ENCODE measurements at regions not wholly inside any gene's neighbourhood (a gene's known extent, or its start where the extent isn't known, plus 50 kb on each side); places are given as distances from the start of the nearest gene placed in this dataset.

DNA sequence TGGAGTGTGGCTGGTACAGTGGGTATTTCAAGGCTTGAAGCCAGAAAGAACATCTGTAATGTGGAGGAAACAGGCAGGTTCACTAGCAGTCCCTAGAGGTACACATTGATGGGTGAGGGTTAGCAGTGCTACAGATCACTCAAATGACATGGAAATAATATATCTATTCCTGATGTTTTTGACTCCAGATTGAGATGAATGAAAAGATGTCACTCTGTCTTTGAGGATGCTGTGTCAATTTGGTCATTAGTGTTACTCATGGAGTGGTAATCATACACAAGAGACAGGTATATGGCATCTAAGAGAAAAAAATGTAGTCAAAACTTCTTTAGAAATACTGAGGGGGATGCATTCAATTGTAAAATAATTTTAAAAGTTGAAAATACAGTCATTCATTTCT is 135.1 kb downstream of the ZIC1 start:
- Histone ChIP-seq H3F3A (ENCODE audit: insufficient read depth) (no peaks in the 10 kb centered on the region), H3K79me2 (ENCODE audit: insufficient read depth, low read length) (no peaks in the 10 kb centered on the region), H3K9ac (ENCODE audit: low read length) (no peak overlapping the region), H3K9me3 (ENCODE audit: insufficient read depth, low read length) (no peaks in the 10 kb centered on the region), H3K27ac (ENCODE audit: low read depth, low read length) (no peak overlapping the region), H2AFZ (ENCODE audit: low read depth, low read length, severe bottlenecking) (no peak overlapping the region), H3K4me3 (ENCODE audit: insufficient read depth, low read length, poor library complexity, severe bottlenecking) (no peak overlapping the region), H4K20me1 (ENCODE audit: low read depth, low read length) (no peaks in the 10 kb centered on the region), H3K9me2 (replicated peaks; ENCODE audit: insufficient read depth, low read length) (no peaks in the 10 kb centered on the region), H3K27me3 (ENCODE audit: low read length) (no peaks in the 10 kb centered on the region), H3K4me2 (ENCODE audit: low read depth, low read length, poor library complexity, severe bottlenecking) (no peak overlapping the region), H3K36me3 (ENCODE audit: low read length) (no peaks in the 10 kb centered on the region)
- TF ChIP-seq, protein P1, sequence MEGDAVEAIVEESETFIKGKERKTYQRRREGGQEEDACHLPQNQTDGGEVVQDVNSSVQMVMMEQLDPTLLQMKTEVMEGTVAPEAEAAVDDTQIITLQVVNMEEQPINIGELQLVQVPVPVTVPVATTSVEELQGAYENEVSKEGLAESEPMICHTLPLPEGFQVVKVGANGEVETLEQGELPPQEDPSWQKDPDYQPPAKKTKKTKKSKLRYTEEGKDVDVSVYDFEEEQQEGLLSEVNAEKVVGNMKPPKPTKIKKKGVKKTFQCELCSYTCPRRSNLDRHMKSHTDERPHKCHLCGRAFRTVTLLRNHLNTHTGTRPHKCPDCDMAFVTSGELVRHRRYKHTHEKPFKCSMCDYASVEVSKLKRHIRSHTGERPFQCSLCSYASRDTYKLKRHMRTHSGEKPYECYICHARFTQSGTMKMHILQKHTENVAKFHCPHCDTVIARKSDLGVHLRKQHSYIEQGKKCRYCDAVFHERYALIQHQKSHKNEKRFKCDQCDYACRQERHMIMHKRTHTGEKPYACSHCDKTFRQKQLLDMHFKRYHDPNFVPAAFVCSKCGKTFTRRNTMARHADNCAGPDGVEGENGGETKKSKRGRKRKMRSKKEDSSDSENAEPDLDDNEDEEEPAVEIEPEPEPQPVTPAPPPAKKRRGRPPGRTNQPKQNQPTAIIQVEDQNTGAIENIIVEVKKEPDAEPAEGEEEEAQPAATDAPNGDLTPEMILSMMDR (IDR thresholded peaks at IDR 0.05; ENCODE audit: insufficient read depth, low read length, poor library complexity, severe bottlenecking) = no peak
- no peak for TF ChIP-seq EZH2phosphoT487 (conservative IDR thresholded peaks at IDR 0.05; ENCODE audit: low read length)

DNA sequence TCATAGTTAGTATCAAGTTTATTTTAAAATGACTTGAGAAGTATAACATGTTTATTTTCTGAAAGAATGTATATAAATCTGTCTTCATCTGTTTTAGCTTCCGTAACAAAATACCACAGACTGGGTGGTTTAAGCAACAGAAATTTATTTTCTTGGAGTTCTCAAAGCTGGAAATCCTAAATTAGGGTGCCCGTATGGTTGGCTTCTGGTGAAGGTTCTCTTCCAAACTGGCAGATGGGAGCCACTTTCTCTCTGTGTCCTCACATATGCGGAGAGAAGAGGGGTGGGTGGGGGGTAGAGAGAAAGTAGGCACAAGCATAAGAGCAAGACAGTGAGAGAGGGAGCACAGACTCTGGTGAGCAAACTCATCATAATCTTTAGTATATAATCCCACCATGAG is 142.3 kb downstream of the ZIC1 start:
- H4K20me1 ChIP-seq (ENCODE audit: low read depth, low read length) = no peaks in the 10 kb centered on the region
- no peaks in the 10 kb centered on the region for H3F3A ChIP-seq (ENCODE audit: insufficient read depth)
- no peaks in the 10 kb centered on the region for H3K36me3 ChIP-seq (ENCODE audit: low read length)
- no peaks in the 10 kb centered on the region for H3K9me2 ChIP-seq (replicated peaks; ENCODE audit: insufficient read depth, low read length)
- H2AFZ ChIP-seq (ENCODE audit: low read depth, low read length, severe bottlenecking) = no peak overlapping the region
- H3K27me3 ChIP-seq (ENCODE audit: low read length) = no peaks in the 10 kb centered on the region
- H3K79me2 ChIP-seq (ENCODE audit: insufficient read depth, low read length) = no peaks in the 10 kb centered on the region
- H3K4me3 ChIP-seq (ENCODE audit: insufficient read depth, low read length, poor library complexity, severe bottlenecking) = no peak overlapping the region
- no peaks in the 10 kb centered on the region for H3K9me3 ChIP-seq (ENCODE audit: insufficient read depth, low read length)
- TF ChIP-seq EZH2phosphoT487 (conservative IDR thresholded peaks at IDR 0.05; ENCODE audit: low read length) = no peak
- TF ChIP-seq, protein P1 (IDR thresholded peaks at IDR 0.05; ENCODE audit: insufficient read depth, low read length, poor library complexity, severe bottlenecking) = no peak
- no peak overlapping the region for H3K4me2 ChIP-seq (ENCODE audit: low read depth, low read length, poor library complexity, severe bottlenecking)
- H3K9ac ChIP-seq (ENCODE audit: low read length) = no peak overlapping the region
- H3K27ac ChIP-seq (ENCODE audit: low read depth, low read length) = no peak overlapping the region

DNA sequence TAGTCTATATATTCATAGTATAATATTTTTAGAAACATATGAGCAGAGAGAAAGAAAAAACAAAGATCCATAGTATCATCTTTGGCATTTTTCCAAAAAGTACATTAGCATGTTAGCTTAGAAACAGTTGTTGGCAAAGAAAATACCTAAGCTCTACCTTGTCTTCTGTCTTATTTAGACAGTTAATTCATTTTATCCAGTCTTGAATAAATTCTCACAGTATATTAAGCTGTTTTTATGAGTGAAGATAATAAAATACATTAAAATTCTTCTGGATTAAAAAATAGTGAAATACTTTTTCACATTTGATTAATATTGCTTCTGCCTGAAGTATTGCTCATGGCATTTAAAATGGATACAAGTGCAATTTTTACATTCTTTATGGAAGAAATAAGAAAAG is 145.2 kb downstream of the ZIC1 start:
- TF ChIP-seq, protein P1 (IDR thresholded peaks at IDR 0.05; ENCODE audit: insufficient read depth, low read length, poor library complexity, severe bottlenecking) = no peak
- no peak for TF ChIP-seq EZH2phosphoT487 (conservative IDR thresholded peaks at IDR 0.05; ENCODE audit: low read length)
- Histone ChIP-seq H3F3A (ENCODE audit: insufficient read depth) (no peaks in the 10 kb centered on the region), H3K9me3 (ENCODE audit: insufficient read depth, low read length) (no peaks in the 10 kb centered on the region), H3K9me2 (replicated peaks; ENCODE audit: insufficient read depth, low read length) (no peaks in the 10 kb centered on the region), H3K36me3 (ENCODE audit: low read length) (no peaks in the 10 kb centered on the region), H3K79me2 (ENCODE audit: insufficient read depth, low read length) (no peaks in the 10 kb centered on the region), H3K4me2 (ENCODE audit: low read depth, low read length, poor library complexity, severe bottlenecking) (no peak overlapping the region), H4K20me1 (ENCODE audit: low read depth, low read length) (no peaks in the 10 kb centered on the region), H3K27ac (ENCODE audit: low read depth, low read length) (no peak overlapping the region), H2AFZ (ENCODE audit: low read depth, low read length, severe bottlenecking) (no peak overlapping the region), H3K4me3 (ENCODE audit: insufficient read depth, low read length, poor library complexity, severe bottlenecking) (no peak overlapping the region), H3K27me3 (ENCODE audit: low read length) (no peaks in the 10 kb centered on the region), H3K9ac (ENCODE audit: low read length) (no peak overlapping the region)

DNA sequence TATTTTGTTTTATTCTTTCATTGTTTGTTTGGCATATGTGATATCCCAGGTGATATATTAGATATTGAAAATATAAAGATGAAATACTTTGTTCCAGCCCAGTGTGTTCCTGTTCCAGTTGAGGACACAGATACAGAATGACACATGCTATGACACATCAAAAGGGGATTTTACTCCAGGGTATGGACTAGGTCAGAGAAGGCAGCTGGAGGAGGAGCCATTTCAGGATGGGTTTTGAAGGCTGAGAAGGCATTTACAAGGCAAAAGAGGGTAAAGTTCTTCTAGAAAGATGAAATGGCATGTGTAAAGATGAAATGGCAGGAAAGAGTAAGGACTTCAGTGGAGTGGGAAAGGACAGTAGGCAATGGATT is 163.8 kb downstream of the ZIC1 start:
- H3K9ac ChIP-seq (ENCODE audit: low read length) = no peak overlapping the region
- H3K36me3 ChIP-seq (ENCODE audit: low read length) = no peaks in the 10 kb centered on the region
- no peaks in the 10 kb centered on the region for H3K79me2 ChIP-seq (ENCODE audit: insufficient read depth, low read length)
- TF ChIP-seq EZH2phosphoT487 (conservative IDR thresholded peaks at IDR 0.05; ENCODE audit: low read length) = no peak
- TF ChIP-seq, protein P1 (IDR thresholded peaks at IDR 0.05; ENCODE audit: insufficient read depth, low read length, poor library complexity, severe bottlenecking) = no peak
- H3K4me2 ChIP-seq (ENCODE audit: low read depth, low read length, poor library complexity, severe bottlenecking) = no peak overlapping the region
- H3K9me2 ChIP-seq (replicated peaks; ENCODE audit: insufficient read depth, low read length) = no peaks in the 10 kb centered on the region
- H4K20me1 ChIP-seq (ENCODE audit: low read depth, low read length) = no peaks in the 10 kb centered on the region
- H3K27ac ChIP-seq (ENCODE audit: low read depth, low read length) = no peak overlapping the region
- no peaks in the 10 kb centered on the region for H3K9me3 ChIP-seq (ENCODE audit: insufficient read depth, low read length)
- H2AFZ ChIP-seq (ENCODE audit: low read depth, low read length, severe bottlenecking) = no peak overlapping the region
- no peak overlapping the region for H3K4me3 ChIP-seq (ENCODE audit: insufficient read depth, low read length, poor library complexity, severe bottlenecking)
- H3F3A ChIP-seq (ENCODE audit: insufficient read depth) = no peaks in the 10 kb centered on the region
- H3K27me3 ChIP-seq (ENCODE audit: low read length) = no peaks in the 10 kb centered on the region
